ENCODE measurements at regions not wholly inside any gene's neighbourhood (a gene's known extent, or its start where the extent isn't known, plus 50 kb on each side); places are given as distances from the start of the nearest gene placed in this dataset.

- no peak for TF ChIP-seq PTTG1 (tag; IDR thresholded peaks at IDR 0.05; ENCODE audit: low read depth)
- no peak for TF ChIP-seq CREM (IDR thresholded peaks at IDR 0.05; ENCODE audit: low read depth)
- no peak for TF ChIP-seq FOXM1 (IDR thresholded peaks at IDR 0.05; ENCODE audit: low read depth)
- no peak for TF ChIP-seq FOXM1 (CRISPR knock-in tag; IDR thresholded peaks at IDR 0.05; ENCODE audit: low read depth)
- TF ChIP-seq, protein P1, sequence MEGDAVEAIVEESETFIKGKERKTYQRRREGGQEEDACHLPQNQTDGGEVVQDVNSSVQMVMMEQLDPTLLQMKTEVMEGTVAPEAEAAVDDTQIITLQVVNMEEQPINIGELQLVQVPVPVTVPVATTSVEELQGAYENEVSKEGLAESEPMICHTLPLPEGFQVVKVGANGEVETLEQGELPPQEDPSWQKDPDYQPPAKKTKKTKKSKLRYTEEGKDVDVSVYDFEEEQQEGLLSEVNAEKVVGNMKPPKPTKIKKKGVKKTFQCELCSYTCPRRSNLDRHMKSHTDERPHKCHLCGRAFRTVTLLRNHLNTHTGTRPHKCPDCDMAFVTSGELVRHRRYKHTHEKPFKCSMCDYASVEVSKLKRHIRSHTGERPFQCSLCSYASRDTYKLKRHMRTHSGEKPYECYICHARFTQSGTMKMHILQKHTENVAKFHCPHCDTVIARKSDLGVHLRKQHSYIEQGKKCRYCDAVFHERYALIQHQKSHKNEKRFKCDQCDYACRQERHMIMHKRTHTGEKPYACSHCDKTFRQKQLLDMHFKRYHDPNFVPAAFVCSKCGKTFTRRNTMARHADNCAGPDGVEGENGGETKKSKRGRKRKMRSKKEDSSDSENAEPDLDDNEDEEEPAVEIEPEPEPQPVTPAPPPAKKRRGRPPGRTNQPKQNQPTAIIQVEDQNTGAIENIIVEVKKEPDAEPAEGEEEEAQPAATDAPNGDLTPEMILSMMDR (IDR thresholded peaks at IDR 0.05 in 2 of 3, conservative IDR thresholded peaks at IDR 0.05 in 1 of 3; ENCODE audit: insufficient read depth in 2 of 3, low read depth in 1 of 3, low read length in 3 of 3), result no peak
- TF ChIP-seq FOXK1 (CRISPR knock-in tag; IDR thresholded peaks at IDR 0.05; ENCODE audit: borderline replicate concordance), result no peak
- TF ChIP-seq ADNP (tag; IDR thresholded peaks at IDR 0.05), result no peak
- TF ChIP-seq, protein P2, sequence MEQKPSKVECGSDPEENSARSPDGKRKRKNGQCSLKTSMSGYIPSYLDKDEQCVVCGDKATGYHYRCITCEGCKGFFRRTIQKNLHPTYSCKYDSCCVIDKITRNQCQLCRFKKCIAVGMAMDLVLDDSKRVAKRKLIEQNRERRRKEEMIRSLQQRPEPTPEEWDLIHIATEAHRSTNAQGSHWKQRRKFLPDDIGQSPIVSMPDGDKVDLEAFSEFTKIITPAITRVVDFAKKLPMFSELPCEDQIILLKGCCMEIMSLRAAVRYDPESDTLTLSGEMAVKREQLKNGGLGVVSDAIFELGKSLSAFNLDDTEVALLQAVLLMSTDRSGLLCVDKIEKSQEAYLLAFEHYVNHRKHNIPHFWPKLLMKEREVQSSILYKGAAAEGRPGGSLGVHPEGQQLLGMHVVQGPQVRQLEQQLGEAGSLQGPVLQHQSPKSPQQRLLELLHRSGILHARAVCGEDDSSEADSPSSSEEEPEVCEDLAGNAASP (IDR thresholded peaks at IDR 0.05), result no peak
- no peak for TF ChIP-seq ZNF76 (CRISPR knock-in tag; IDR thresholded peaks at IDR 0.05; ENCODE audit: borderline replicate concordance)
- TF ChIP-seq ZFX (CRISPR knock-in tag; IDR thresholded peaks at IDR 0.05), result no peak
- TF ChIP-seq, protein P3, sequence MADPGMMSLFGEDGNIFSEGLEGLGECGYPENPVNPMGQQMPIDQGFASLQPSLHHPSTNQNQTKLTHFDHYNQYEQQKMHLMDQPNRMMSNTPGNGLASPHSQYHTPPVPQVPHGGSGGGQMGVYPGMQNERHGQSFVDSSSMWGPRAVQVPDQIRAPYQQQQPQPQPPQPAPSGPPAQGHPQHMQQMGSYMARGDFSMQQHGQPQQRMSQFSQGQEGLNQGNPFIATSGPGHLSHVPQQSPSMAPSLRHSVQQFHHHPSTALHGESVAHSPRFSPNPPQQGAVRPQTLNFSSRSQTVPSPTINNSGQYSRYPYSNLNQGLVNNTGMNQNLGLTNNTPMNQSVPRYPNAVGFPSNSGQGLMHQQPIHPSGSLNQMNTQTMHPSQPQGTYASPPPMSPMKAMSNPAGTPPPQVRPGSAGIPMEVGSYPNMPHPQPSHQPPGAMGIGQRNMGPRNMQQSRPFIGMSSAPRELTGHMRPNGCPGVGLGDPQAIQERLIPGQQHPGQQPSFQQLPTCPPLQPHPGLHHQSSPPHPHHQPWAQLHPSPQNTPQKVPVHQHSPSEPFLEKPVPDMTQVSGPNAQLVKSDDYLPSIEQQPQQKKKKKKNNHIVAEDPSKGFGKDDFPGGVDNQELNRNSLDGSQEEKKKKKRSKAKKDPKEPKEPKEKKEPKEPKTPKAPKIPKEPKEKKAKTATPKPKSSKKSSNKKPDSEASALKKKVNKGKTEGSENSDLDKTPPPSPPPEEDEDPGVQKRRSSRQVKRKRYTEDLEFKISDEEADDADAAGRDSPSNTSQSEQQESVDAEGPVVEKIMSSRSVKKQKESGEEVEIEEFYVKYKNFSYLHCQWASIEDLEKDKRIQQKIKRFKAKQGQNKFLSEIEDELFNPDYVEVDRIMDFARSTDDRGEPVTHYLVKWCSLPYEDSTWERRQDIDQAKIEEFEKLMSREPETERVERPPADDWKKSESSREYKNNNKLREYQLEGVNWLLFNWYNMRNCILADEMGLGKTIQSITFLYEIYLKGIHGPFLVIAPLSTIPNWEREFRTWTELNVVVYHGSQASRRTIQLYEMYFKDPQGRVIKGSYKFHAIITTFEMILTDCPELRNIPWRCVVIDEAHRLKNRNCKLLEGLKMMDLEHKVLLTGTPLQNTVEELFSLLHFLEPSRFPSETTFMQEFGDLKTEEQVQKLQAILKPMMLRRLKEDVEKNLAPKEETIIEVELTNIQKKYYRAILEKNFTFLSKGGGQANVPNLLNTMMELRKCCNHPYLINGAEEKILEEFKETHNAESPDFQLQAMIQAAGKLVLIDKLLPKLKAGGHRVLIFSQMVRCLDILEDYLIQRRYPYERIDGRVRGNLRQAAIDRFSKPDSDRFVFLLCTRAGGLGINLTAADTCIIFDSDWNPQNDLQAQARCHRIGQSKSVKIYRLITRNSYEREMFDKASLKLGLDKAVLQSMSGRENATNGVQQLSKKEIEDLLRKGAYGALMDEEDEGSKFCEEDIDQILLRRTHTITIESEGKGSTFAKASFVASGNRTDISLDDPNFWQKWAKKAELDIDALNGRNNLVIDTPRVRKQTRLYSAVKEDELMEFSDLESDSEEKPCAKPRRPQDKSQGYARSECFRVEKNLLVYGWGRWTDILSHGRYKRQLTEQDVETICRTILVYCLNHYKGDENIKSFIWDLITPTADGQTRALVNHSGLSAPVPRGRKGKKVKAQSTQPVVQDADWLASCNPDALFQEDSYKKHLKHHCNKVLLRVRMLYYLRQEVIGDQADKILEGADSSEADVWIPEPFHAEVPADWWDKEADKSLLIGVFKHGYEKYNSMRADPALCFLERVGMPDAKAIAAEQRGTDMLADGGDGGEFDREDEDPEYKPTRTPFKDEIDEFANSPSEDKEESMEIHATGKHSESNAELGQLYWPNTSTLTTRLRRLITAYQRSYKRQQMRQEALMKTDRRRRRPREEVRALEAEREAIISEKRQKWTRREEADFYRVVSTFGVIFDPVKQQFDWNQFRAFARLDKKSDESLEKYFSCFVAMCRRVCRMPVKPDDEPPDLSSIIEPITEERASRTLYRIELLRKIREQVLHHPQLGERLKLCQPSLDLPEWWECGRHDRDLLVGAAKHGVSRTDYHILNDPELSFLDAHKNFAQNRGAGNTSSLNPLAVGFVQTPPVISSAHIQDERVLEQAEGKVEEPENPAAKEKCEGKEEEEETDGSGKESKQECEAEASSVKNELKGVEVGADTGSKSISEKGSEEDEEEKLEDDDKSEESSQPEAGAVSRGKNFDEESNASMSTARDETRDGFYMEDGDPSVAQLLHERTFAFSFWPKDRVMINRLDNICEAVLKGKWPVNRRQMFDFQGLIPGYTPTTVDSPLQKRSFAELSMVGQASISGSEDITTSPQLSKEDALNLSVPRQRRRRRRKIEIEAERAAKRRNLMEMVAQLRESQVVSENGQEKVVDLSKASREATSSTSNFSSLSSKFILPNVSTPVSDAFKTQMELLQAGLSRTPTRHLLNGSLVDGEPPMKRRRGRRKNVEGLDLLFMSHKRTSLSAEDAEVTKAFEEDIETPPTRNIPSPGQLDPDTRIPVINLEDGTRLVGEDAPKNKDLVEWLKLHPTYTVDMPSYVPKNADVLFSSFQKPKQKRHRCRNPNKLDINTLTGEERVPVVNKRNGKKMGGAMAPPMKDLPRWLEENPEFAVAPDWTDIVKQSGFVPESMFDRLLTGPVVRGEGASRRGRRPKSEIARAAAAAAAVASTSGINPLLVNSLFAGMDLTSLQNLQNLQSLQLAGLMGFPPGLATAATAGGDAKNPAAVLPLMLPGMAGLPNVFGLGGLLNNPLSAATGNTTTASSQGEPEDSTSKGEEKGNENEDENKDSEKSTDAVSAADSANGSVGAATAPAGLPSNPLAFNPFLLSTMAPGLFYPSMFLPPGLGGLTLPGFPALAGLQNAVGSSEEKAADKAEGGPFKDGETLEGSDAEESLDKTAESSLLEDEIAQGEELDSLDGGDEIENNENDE (IDR thresholded peaks at IDR 0.05; ENCODE audit: low read depth, low read length), result no peak
- TF ChIP-seq PATZ1 (CRISPR knock-in tag; IDR thresholded peaks at IDR 0.05; ENCODE audit: borderline replicate concordance), result no peak
- no peak for TF ChIP-seq POLR2AphosphoS5 (IDR thresholded peaks at IDR 0.05; ENCODE audit: control insufficient read depth, insufficient read depth, low read depth, low read length)
- no peak for TF ChIP-seq ZZZ3 (IDR thresholded peaks at IDR 0.05)
- TF ChIP-seq ERF (CRISPR knock-in tag; IDR thresholded peaks at IDR 0.05), result no peak
These were observed 329.0 kb upstream of the TMTC4 start for GRCh38 chr13:101003566-101003965.
